PC-9 (cell line): ENCODE measurements at regions not wholly inside any gene's neighbourhood (a gene's known extent, or its start where the extent isn't known, plus 50 kb on each side); places are given as distances from the start of the nearest gene placed in this dataset.

Source experiments
- EZH2 ChIP-seq: fragments of 200-600 bp; sonication (generic); IDR thresholded peaks from 2 replicates; pipeline ENCODE4 v1.8.0; 2017; ENCODE audit warnings: antibody characterized with exemption, low read depth
- TF ChIP-seq, protein P1 (sequence below): fragments of 200-600 bp; sonication (generic); conservative IDR thresholded peaks from 2 replicates; pipeline ENCODE4 v1.6.1; 2017; ENCODE audit warnings: mixed run types, antibody characterized with exemption, mild to moderate bottlenecking, moderate library complexity

DNA sequence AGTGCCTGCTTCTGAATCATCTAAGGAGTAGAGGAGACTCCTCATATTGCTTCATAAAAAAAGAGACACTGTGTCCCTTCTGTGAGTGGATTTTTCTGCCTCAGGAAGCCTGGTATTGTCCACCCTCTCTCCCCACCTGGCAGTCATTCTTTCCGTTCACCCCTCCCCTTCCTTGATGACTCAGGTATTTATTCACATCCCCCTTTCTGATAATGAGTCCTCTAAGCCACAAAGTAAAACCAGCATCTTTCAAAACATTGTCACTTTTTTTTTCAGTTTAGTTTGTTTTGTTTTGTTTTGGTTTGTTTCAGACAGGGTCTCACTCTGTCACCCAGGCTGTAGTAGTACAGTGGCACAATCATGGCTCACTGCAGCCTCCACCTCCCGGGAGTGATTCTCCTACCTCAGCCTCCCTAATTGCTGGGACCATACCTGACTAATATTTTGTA, 65.2 kb upstream of the UBE2E1 start:
- no peak for TF ChIP-seq EZH2
- TF ChIP-seq, protein P1, sequence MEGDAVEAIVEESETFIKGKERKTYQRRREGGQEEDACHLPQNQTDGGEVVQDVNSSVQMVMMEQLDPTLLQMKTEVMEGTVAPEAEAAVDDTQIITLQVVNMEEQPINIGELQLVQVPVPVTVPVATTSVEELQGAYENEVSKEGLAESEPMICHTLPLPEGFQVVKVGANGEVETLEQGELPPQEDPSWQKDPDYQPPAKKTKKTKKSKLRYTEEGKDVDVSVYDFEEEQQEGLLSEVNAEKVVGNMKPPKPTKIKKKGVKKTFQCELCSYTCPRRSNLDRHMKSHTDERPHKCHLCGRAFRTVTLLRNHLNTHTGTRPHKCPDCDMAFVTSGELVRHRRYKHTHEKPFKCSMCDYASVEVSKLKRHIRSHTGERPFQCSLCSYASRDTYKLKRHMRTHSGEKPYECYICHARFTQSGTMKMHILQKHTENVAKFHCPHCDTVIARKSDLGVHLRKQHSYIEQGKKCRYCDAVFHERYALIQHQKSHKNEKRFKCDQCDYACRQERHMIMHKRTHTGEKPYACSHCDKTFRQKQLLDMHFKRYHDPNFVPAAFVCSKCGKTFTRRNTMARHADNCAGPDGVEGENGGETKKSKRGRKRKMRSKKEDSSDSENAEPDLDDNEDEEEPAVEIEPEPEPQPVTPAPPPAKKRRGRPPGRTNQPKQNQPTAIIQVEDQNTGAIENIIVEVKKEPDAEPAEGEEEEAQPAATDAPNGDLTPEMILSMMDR: no peak
